HL-60 (cell line): ENCODE measurements at regions not wholly inside any gene's neighbourhood (a gene's known extent, or its start where the extent isn't known, plus 50 kb on each side); places are given as distances from the start of the nearest gene placed in this dataset.

Experiments used
- DNase-seq, 2 experiments: peaks; one replicate each; pipeline ENCODE4 v3.0.0-alpha.2; 2010 to 2020; ENCODE audit warnings: low read depth in 1 of 2, low spot score in 1 of 2
- H3K27ac ChIP-seq: fragments of 250-450 bp; sonication (Bioruptor Pico); replicated peaks from 2 replicates; pipeline ENCODE4 v1.5.1; 2020; ENCODE audit warnings: mild to moderate bottlenecking, moderate library complexity
- H3K27me3 ChIP-seq: fragments of 250-450 bp; sonication (Bioruptor Pico); 2 replicates; pipeline ENCODE4 v1.5.1; 2021; ENCODE audit warnings: mild to moderate bottlenecking, moderate library complexity; ENCODE audit not compliant: insufficient read depth, poor library complexity, severe bottlenecking
- H3K4me3 ChIP-seq: replicated peaks from 2 replicates; pipeline ENCODE4 v1.5.1; 2011; ENCODE audit warnings: mild to moderate bottlenecking, control low read depth, low read length; ENCODE audit not compliant: insufficient read depth
- CTCF ChIP-seq: IDR thresholded peaks from one replicate; pipeline ENCODE4 v1.5.1; 2011; ENCODE audit warnings: low read length, control low read depth, inconsistent platforms; ENCODE audit not compliant: insufficient read depth
- GABPA ChIP-seq: IDR thresholded peaks from 2 replicates; pipeline ENCODE4 v1.6.1; 2012; ENCODE audit warnings: low read depth
- POLR2AphosphoS5 ChIP-seq: IDR thresholded peaks from 2 replicates; pipeline ENCODE4 v1.6.1; 2012; ENCODE audit warnings: low read depth
- REST ChIP-seq: IDR thresholded peaks from 2 replicates; pipeline ENCODE4 v1.6.1; 2012; ENCODE audit warnings: low read depth; ENCODE audit not compliant: insufficient replicate concordance
- SPI1 ChIP-seq: IDR thresholded peaks from 2 replicates; pipeline ENCODE4 v1.6.1; 2012; ENCODE audit warnings: low read depth, mild to moderate bottlenecking, borderline replicate concordance

DNA sequence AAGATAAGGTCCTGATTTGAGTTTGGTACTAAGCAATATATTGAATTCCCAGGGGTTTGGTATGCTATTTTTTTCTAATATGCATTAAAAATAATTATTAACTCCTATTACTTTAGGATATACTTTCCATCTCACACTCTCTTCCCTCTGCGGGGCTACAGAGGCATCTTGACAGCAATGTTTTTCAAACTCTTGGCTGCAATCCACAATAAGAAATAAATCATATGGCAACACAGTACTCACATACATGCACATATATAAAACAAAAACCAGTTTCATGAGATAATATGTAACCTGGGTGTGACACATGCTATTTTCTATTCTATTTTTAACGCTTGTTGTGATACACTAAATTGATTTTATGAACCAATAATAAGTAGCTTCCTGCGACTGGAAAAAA, 189.5 kb downstream of the UNC5CL start:
- DNase-seq = no peak
- H3K27ac ChIP-seq = no peak overlapping the region
- TF ChIP-seq REST = no peak
- no peak for TF ChIP-seq SPI1
- TF ChIP-seq POLR2AphosphoS5 = no peak
- TF ChIP-seq GABPA = no peak
- H3K4me3 ChIP-seq = no peak overlapping the region
- peaks cover 2% of the 10 kb centered on the region for H3K27me3 ChIP-seq

- peaks cover 5% of the 10 kb centered on the region for H3K27me3 ChIP-seq
- H3K27ac ChIP-seq = no peak overlapping the region
- no peak for DNase-seq
- no peak overlapping the region for H3K4me3 ChIP-seq
- TF ChIP-seq GABPA = no peak
- TF ChIP-seq REST = no peak
- TF ChIP-seq SPI1 = no peak
- TF ChIP-seq POLR2AphosphoS5 = no peak
- no peak for TF ChIP-seq CTCF
Observed at GRCh38 chr6:40848868-40849514, 190.0 kb downstream of the UNC5CL start.

GRCh38 chr6:40848038-40848437, 191.0 kb downstream of the UNC5CL start:
- peaks cover 5% of the 10 kb centered on the region for H3K27me3 ChIP-seq
- H3K27ac ChIP-seq = no peak overlapping the region
- no peak overlapping the region for H3K4me3 ChIP-seq
- no peak for DNase-seq
- TF ChIP-seq POLR2AphosphoS5 (no peak), CTCF (no peak), GABPA (no peak), REST (no peak)

DNA sequence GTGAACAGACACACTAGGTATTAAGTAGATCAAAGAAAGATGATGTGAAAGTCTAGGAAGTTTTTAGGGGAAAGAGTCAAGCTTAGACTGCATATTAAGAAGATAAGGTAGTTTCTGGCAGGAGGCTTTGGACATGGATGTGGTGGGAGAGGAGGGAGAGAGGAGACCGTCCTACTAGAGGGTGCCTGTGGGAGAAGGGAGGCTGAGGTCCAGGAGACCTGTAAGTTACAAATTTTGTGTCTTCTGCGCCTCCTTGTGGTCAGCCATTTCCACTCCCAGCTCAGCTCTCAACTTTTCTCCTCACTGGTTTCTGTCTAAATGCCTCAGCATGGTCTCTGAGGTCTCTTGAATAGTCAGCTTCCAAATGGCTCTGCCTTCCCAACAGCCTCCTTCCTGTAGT, 193.5 kb downstream of the UNC5CL start:
- no peak for TF ChIP-seq GABPA
- no peak for TF ChIP-seq POLR2AphosphoS5
- TF ChIP-seq SPI1 = no peak
- TF ChIP-seq CTCF = peak; percentile 56
- no peak for TF ChIP-seq REST
- Histone ChIP-seq H3K27ac (no peak overlapping the region), H3K4me3 (no peak overlapping the region), H3K27me3 (peaks cover 12% of the 10 kb centered on the region)
- peak in 1 of 2 experiments; percentile 21 for DNase-seq
